H1 (cell line): ENCODE measurements at regions not wholly inside any gene's neighbourhood (a gene's known extent, or its start where the extent isn't known, plus 50 kb on each side); places are given as distances from the start of the nearest gene placed in this dataset.

ENCODE experiments used
- CTCF ChIA-PET: fragments of 300-600 bp; sonication (Branson Sonifier 250); formaldehyde crosslinking; loops from one replicate; lab custom pipeline; 2021; ENCODE audit not compliant: partially characterized antibody; lab: Charles Lee
- POLR2A ChIA-PET: fragments of 300-600 bp; sonication (Branson Sonifier 250); formaldehyde crosslinking; loops from one replicate; lab custom pipeline; 2021; ENCODE audit warnings: inconsistent platforms; ENCODE audit not compliant: partially characterized antibody; lab: Charles Lee
- DNase-seq, 2 experiments: peaks; one replicate each; pipeline versions ENCODE4 v3.0.0 to v3.0.0-alpha.2; 2010 to 2022; ENCODE audit warnings: low spot score in 2 of 2, low read depth in 1 of 2, mixed read lengths in 1 of 2
- FAIRE-seq: peaks from 2 replicates; lab custom pipeline; 2011; peaks lifted over from hg19 to GRCh38; lab: Jason Lieb, UNC
- H2AFZ ChIP-seq: 2 replicates; pipeline ENCODE4 v1.8.1; 2012; ENCODE audit warnings: low read length, inconsistent platforms
- H2AK5ac ChIP-seq: 2 replicates; pipeline ENCODE4 v1.6.1; 2013; ENCODE audit warnings: low read depth, low read length
- H2BK120ac ChIP-seq: replicated peaks from 2 replicates; pipeline ENCODE3; 2013; ENCODE audit warnings: low read depth, low read length, inconsistent platforms
- H2BK12ac ChIP-seq: 2 replicates; pipeline ENCODE4 v1.6.1; 2013; ENCODE audit warnings: low read depth, low read length
- H2BK15ac ChIP-seq: 2 replicates; pipeline ENCODE4 v1.6.1; 2013; ENCODE audit warnings: low read length
- H2BK20ac ChIP-seq: 2 replicates; pipeline ENCODE4 v1.6.1; 2013; ENCODE audit warnings: low read length
- H2BK5ac ChIP-seq: 2 replicates; pipeline ENCODE4 v1.6.1; 2013; ENCODE audit warnings: low read depth, low read length
- H3K14ac ChIP-seq: 2 replicates; pipeline ENCODE4 v1.6.1; 2013; ENCODE audit warnings: inconsistent platforms; ENCODE audit not compliant: insufficient read length
- H3K18ac ChIP-seq: 2 replicates; pipeline ENCODE4 v1.6.1; 2013; ENCODE audit warnings: low read length; ENCODE audit errors: extremely low read depth
- H3K23ac ChIP-seq: 2 replicates; pipeline ENCODE4 v1.6.1; 2013; ENCODE audit warnings: inconsistent platforms; ENCODE audit not compliant: insufficient read length
- H3K23me2 ChIP-seq: 2 replicates; pipeline ENCODE4 v1.6.1; 2013; ENCODE audit warnings: low read depth, low read length
- H3K27ac ChIP-seq: 2 replicates; pipeline ENCODE4 v1.6.1; 2011; ENCODE audit warnings: low read depth, low read length, inconsistent platforms
- H3K27me3 ChIP-seq, 4 experiments: replicated peaks in 1 of 4; 1 replicate in 1 of 4; 2 replicates in 3 of 4; pipeline versions ENCODE4 v1.6.1 to v1.8.1; 2011 to 2013; ENCODE audit warnings: low read length in 3 of 4, mild to moderate bottlenecking in 3 of 4, inconsistent platforms in 2 of 4, mixed read lengths in 2 of 4, moderate library complexity in 1 of 4; ENCODE audit not compliant: control insufficient read depth in 3 of 4, insufficient read depth in 3 of 4; ENCODE audit errors: extremely low read depth in 1 of 4
- H3K36me3 ChIP-seq, 4 experiments: 2 replicates each; pipeline versions ENCODE4 v1.6.1 to v1.8.1; 2011 to 2013; ENCODE audit warnings: mild to moderate bottlenecking in 4 of 4, low read length in 3 of 4, moderate library complexity in 2 of 4, control low read depth in 1 of 4, inconsistent platforms in 1 of 4; ENCODE audit not compliant: insufficient read depth in 4 of 4, control insufficient read depth in 2 of 4
- H3K4ac ChIP-seq: replicated peaks from 2 replicates; pipeline ENCODE3; 2013; ENCODE audit warnings: low read length, low read depth, mixed read lengths, inconsistent platforms; ENCODE audit not compliant: insufficient read length
- H3K4me1 ChIP-seq, 4 experiments: replicated peaks in 1 of 4; 1 replicate in 1 of 4; 2 replicates in 3 of 4; pipeline versions ENCODE4 v1.6.1 to v1.8.1; 2011 to 2013; ENCODE audit warnings: low read length in 3 of 4, inconsistent platforms in 2 of 4, mixed read lengths in 1 of 4; ENCODE audit not compliant: insufficient read depth in 4 of 4, control insufficient read depth in 3 of 4
- H3K4me2 ChIP-seq, 2 experiments: 2 replicates each; pipeline versions ENCODE4 v1.6.1 to v1.8.1; 2011 to 2013; ENCODE audit warnings: low read depth in 2 of 2, low read length in 2 of 2, control low read depth in 1 of 2, inconsistent platforms in 1 of 2, mild to moderate bottlenecking in 1 of 2; ENCODE audit not compliant: insufficient read depth in 1 of 2
- H3K4me3 ChIP-seq, 4 experiments: fragments of 200-600, 300-600 bp in 1 of 4; sonication (generic), shearing (Covaris generic), sonication (Bioruptor Twin) in 1 of 4; 2 replicates each; pipeline versions ENCODE4 v1.5.1 to v1.8.1; 2011 to 2016; ENCODE audit warnings: low read length in 4 of 4, low read depth in 3 of 4, control low read depth in 2 of 4, inconsistent platforms in 2 of 4, mild to moderate bottlenecking in 2 of 4, mixed read lengths in 1 of 4, moderate library complexity in 1 of 4; ENCODE audit not compliant: insufficient read depth in 2 of 4; ENCODE audit errors: extremely low read depth in 1 of 4
- H3K56ac ChIP-seq: replicated peaks from 2 replicates; pipeline ENCODE3; 2013; ENCODE audit warnings: low read depth, mild to moderate bottlenecking, mixed read lengths, low read length, inconsistent platforms; ENCODE audit not compliant: insufficient read length
- H3K79me1 ChIP-seq: 2 replicates; pipeline ENCODE4 v1.6.1; 2013; ENCODE audit warnings: low read depth, low read length, control low read depth
- H3K79me2 ChIP-seq, 2 experiments: 2 replicates each; pipeline versions ENCODE4 v1.6.1 to v1.8.1; 2012 to 2013; ENCODE audit warnings: low read length in 2 of 2, mild to moderate bottlenecking in 2 of 2, inconsistent platforms in 1 of 2; ENCODE audit not compliant: insufficient read depth in 2 of 2, control insufficient read depth in 1 of 2
- H3K9ac ChIP-seq, 4 experiments: replicated peaks in 1 of 4; 1 replicate in 1 of 4; 2 replicates in 3 of 4; pipeline versions ENCODE4 v1.6.1 to v1.8.1; 2011 to 2013; ENCODE audit warnings: low read depth in 3 of 4, low read length in 3 of 4, control low read depth in 2 of 4, mild to moderate bottlenecking in 2 of 4, moderate library complexity in 2 of 4, inconsistent platforms in 1 of 4; ENCODE audit errors: extremely low read depth in 1 of 4
- H3K9me3 ChIP-seq, 2 experiments: 2 replicates each; pipeline versions ENCODE4 v1.6.1 to v1.8.1; 2012 to 2013; ENCODE audit warnings: mild to moderate bottlenecking in 2 of 2, moderate library complexity in 2 of 2, control low read depth in 1 of 2, inconsistent platforms in 1 of 2, low read depth in 1 of 2, low read length in 1 of 2, mixed read lengths in 1 of 2; ENCODE audit not compliant: insufficient read depth in 2 of 2
- H4K20me1 ChIP-seq, 2 experiments: replicated peaks in 1 of 2; 2 replicates each; pipeline versions ENCODE3 to v1.8.1; 2011 to 2013; ENCODE audit warnings: inconsistent platforms in 2 of 2, low read length in 2 of 2, mild to moderate bottlenecking in 1 of 2; ENCODE audit not compliant: insufficient read depth in 2 of 2, control insufficient read depth in 1 of 2
- H4K5ac ChIP-seq: 2 replicates; pipeline ENCODE4 v1.6.1; 2013; ENCODE audit warnings: low read length, low read depth, mixed read lengths, inconsistent platforms; ENCODE audit not compliant: insufficient read length
- H4K8ac ChIP-seq: 2 replicates; pipeline ENCODE4 v1.8.0; 2013; ENCODE audit warnings: mild to moderate bottlenecking, moderate library complexity, low read length, inconsistent platforms; ENCODE audit not compliant: insufficient read depth; ENCODE audit errors: extremely low read depth
- H4K91ac ChIP-seq: replicated peaks from 2 replicates; pipeline ENCODE3; 2013; ENCODE audit warnings: low read length, mixed read lengths, inconsistent platforms; ENCODE audit not compliant: insufficient read length
- CHD1 ChIP-seq: IDR thresholded peaks from 2 replicates; pipeline ENCODE4 v1.6.1; 2012; ENCODE audit warnings: low read depth, low read length, improper control_type of control experiment
- FOSL1 ChIP-seq: IDR thresholded peaks from 2 replicates; pipeline ENCODE4 v1.6.1; 2011; ENCODE audit warnings: mild to moderate bottlenecking, low read depth, low read length, moderate library complexity; ENCODE audit not compliant: insufficient read depth
- GABPA ChIP-seq: IDR thresholded peaks from 2 replicates; pipeline ENCODE4 v1.6.1; 2011; ENCODE audit warnings: mild to moderate bottlenecking, low read length, moderate library complexity, borderline replicate concordance; ENCODE audit not compliant: insufficient read depth
- RBBP5 ChIP-seq: IDR thresholded peaks from 2 replicates; pipeline ENCODE4 v1.7.1; 2012; ENCODE audit warnings: low read depth, mild to moderate bottlenecking, inconsistent platforms, low read length, moderate library complexity, borderline replicate concordance
- SUZ12 ChIP-seq: fragments of 200-600 bp; sonication (generic); IDR thresholded peaks from 2 replicates; pipeline ENCODE4 v1.6.1; 2012; ENCODE audit warnings: mild to moderate bottlenecking, inconsistent platforms, low read length, moderate library complexity, mixed read lengths
- YY1 ChIP-seq: IDR thresholded peaks from 2 replicates; pipeline ENCODE4 v1.6.1; 2011; ENCODE audit warnings: low read depth, mild to moderate bottlenecking, low read length
- WGBS, 2 experiments: shearing (Covaris generic) in 1 of 2; methylation state at CpG; one replicate each; pipeline versions ENCODE4 v1.1.6 to v1.1.7; 2013 to 2015; ENCODE audit warnings: low lambda C conversion rate in 2 of 2, mixed read lengths in 2 of 2, inconsistent platforms in 1 of 2, low coverage in 1 of 2, missing lambda C conversion rate in 1 of 2; ENCODE audit not compliant: insufficient replicate concordance in 2 of 2, insufficient coverage in 1 of 2, insufficient read length in 1 of 2; ENCODE audit errors: extremely low coverage in 1 of 2, missing lambda C conversion rate in 1 of 2; 5-methylcytosine and 5-hydroxymethylcytosine counted together
- TF ChIP-seq, protein P1 (sequence below): IDR thresholded peaks from 2 replicates; pipeline ENCODE4 v1.6.1; 2012; ENCODE audit warnings: inconsistent platforms

GRCh38 chr4:79087071-79087470 lies 147.8 kb upstream of the PAQR3 start:
- Histone ChIP-seq H3K23me2 (no peaks in the 10 kb centered on the region), H3K56ac (no peak overlapping the region), H3K18ac (no peak overlapping the region), H3K9me3 (0 out of 4 replicates have a peak, but pooled peaks cover 0 to 2% of the 10 kb centered on the region in 2 experiments), H3K4me2 (no peak overlapping the region), H2BK20ac (no peak overlapping the region), H3K27me3 (no peaks in the 10 kb centered on the region), H3K36me3 (no peaks in the 10 kb centered on the region), H4K91ac (no peak overlapping the region), H2BK12ac (no peak overlapping the region), H4K8ac (no peak overlapping the region), H3K4ac (no peak overlapping the region), H2AFZ (no peak overlapping the region), H4K20me1 (no peaks in the 10 kb centered on the region), H3K9ac (no peak overlapping the region), H3K4me3 (no peak overlapping the region), H3K23ac (no peak overlapping the region), H2BK120ac (no peak overlapping the region), H2AK5ac (no peak overlapping the region), H3K27ac (no peak overlapping the region), H3K4me1 (peaks cover 0 to 2% (median 0%) of the 10 kb centered on the region in 4 experiments; a peak in 1 of 7 replicates), H2BK15ac (no peak overlapping the region), H3K14ac (no peak overlapping the region), H3K79me1 (no peaks in the 10 kb centered on the region), H2BK5ac (no peak overlapping the region), H4K5ac (no peak overlapping the region), H3K79me2 (no peaks in the 10 kb centered on the region)
- TF ChIP-seq YY1 (no peak), FOSL1 (no peak), RBBP5 (no peak), SUZ12 (no peak), CHD1 (no peak), GABPA (no peak)
- TF ChIP-seq, protein P1, sequence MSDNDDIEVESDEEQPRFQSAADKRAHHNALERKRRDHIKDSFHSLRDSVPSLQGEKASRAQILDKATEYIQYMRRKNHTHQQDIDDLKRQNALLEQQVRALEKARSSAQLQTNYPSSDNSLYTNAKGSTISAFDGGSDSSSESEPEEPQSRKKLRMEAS, result no peak
- POLR2A ChIA-PET, result interaction anchor here (0.6 kb wide), 1 partner anchor 117 kb away, joined by 3 read pairs; no protein-coding TSS in a partner anchor
- CTCF ChIA-PET, result no interaction called here
- FAIRE-seq, result no peak
- WGBS, 2 experiments, result 83% methylated on average over 3 of the region's 3 CpGs; no CpG with 5 or more reads in 1 of the 2 experiments
- no peak for DNase-seq
